SK-N-SH (cell line): ENCODE measurements at regions not wholly inside any gene's neighbourhood (a gene's known extent, or its start where the extent isn't known, plus 50 kb on each side); places are given as distances from the start of the nearest gene placed in this dataset.
A peak's percentile ranks its signal among the peaks of the same experiment; 100 is the strongest.

Source experiments
- CTCF ChIA-PET: fragments of 300-600, 350-600 bp; formaldehyde crosslinking; extraction: SDS; loops from one replicate; lab custom pipeline; 2021; lab: Yijun Ruan, JAX
- POLR2A ChIA-PET: fragments of 350-600 bp; sonication (Branson Sonifier 250); formaldehyde crosslinking; extraction: SDS; loops from one replicate; lab custom pipeline; 2020; ENCODE audit warnings: antibody characterized with exemption, inconsistent platforms; lab: Yijun Ruan, JAX
- DNase-seq: peaks from one replicate; pipeline ENCODE4 v3.0.0; 2012
- H2AFZ ChIP-seq: fragments of 200-600 bp; sonication (generic); 2 replicates; pipeline ENCODE4 v1.8.1; 2016; ENCODE audit warnings: antibody characterized with exemption, mild to moderate bottlenecking, low read depth
- H3F3A ChIP-seq: fragments of 200-600 bp; sonication (generic); replicated peaks from 2 replicates; pipeline ENCODE3; 2016; ENCODE audit warnings: antibody characterized with exemption, mild to moderate bottlenecking; ENCODE audit not compliant: insufficient read depth
- H3K27ac ChIP-seq, 2 experiments: fragments of 200-500 bp in 1 of 2; fragments of 200-600 bp in 1 of 2; sonication (Bioruptor generic) in 1 of 2; sonication (generic), shearing (Covaris generic) in 1 of 2; 2 replicates each; pipeline versions ENCODE4 v1.5.1 to v1.6.1; 2014 to 2016; ENCODE audit warnings: low read depth in 2 of 2, inconsistent platforms in 1 of 2, low read length in 1 of 2, mild to moderate bottlenecking in 1 of 2, mixed read lengths in 1 of 2
- H3K27me3 ChIP-seq: fragments of 200-600 bp; sonication (generic), shearing (Covaris generic); 2 replicates; pipeline ENCODE4 v1.6.1; 2016; ENCODE audit warnings: mixed run types; ENCODE audit not compliant: insufficient read depth
- H3K36me3 ChIP-seq, 2 experiments: fragments of 200-500 bp in 1 of 2; fragments of 200-600 bp in 1 of 2; sonication (Bioruptor generic) in 1 of 2; sonication (generic) in 1 of 2; replicated peaks in 1 of 2; 2 replicates each; pipeline versions ENCODE3 to v1.5.1; 2014 to 2016; ENCODE audit warnings: low read length in 1 of 2, mild to moderate bottlenecking in 1 of 2; ENCODE audit not compliant: insufficient read depth in 2 of 2, control insufficient read depth in 1 of 2
- H3K4me1 ChIP-seq, 2 experiments: fragments of 200-500 bp in 1 of 2; fragments of 200-600 bp in 1 of 2; sonication (Bioruptor generic) in 1 of 2; sonication (generic), shearing (Covaris generic) in 1 of 2; 2 replicates each; pipeline versions ENCODE4 v1.5.1 to v1.6.1; 2014 to 2016; ENCODE audit warnings: low read depth in 1 of 2, low read length in 1 of 2, mixed run types in 1 of 2; ENCODE audit not compliant: insufficient read depth in 2 of 2, control insufficient read depth in 1 of 2
- H3K4me2 ChIP-seq: fragments of 200-600 bp; sonication (generic), shearing (Covaris generic); 2 replicates; pipeline ENCODE4 v1.6.1; 2017; ENCODE audit warnings: mixed run types
- H3K4me3 ChIP-seq, 2 experiments: fragments of 200-500 bp in 1 of 2; fragments of 200-600 bp in 1 of 2; sonication (Bioruptor generic) in 1 of 2; sonication (generic), shearing (Covaris generic) in 1 of 2; 2 replicates each; pipeline versions ENCODE4 v1.5.1 to v1.8.1; 2014 to 2016; ENCODE audit warnings: low read depth in 2 of 2, inconsistent platforms in 1 of 2, low read length in 1 of 2, mild to moderate bottlenecking in 1 of 2, mixed read lengths in 1 of 2, moderate library complexity in 1 of 2
- H3K79me2 ChIP-seq: fragments of 200-600 bp; sonication (generic); 2 replicates; pipeline ENCODE4 v1.8.1; 2017; ENCODE audit warnings: mild to moderate bottlenecking; ENCODE audit not compliant: insufficient read depth
- H3K9ac ChIP-seq: fragments of 200-600 bp; sonication (generic); 2 replicates; pipeline ENCODE4 v1.6.1; 2017; ENCODE audit warnings: mixed run types
- H3K9me2 ChIP-seq: fragments of 200-600 bp; sonication (generic); 2 replicates; pipeline ENCODE4 v1.6.1; 2017; ENCODE audit warnings: mixed run types
- H3K9me3 ChIP-seq: fragments of 200-600 bp; sonication (generic); 2 replicates; pipeline ENCODE4 v1.6.1; 2017; ENCODE audit warnings: mixed run types, mild to moderate bottlenecking, moderate library complexity
- H4K20me1 ChIP-seq: fragments of 200-600 bp; sonication (generic); 2 replicates; pipeline ENCODE4 v1.6.1; 2017; ENCODE audit warnings: mild to moderate bottlenecking, mixed run types; ENCODE audit not compliant: insufficient read depth
- CHD2 ChIP-seq: fragments of 150-350 bp; IDR thresholded peaks from 2 replicates; pipeline ENCODE4 v1.6.1; 2018; ENCODE audit warnings: low read length; ENCODE audit not compliant: partially characterized antibody
- EZH2phosphoT487 ChIP-seq: fragments of 200-600 bp; sonication (generic); IDR thresholded peaks from 2 replicates; pipeline ENCODE4 v1.6.1; 2017; ENCODE audit warnings: low read depth, mixed run types, mild to moderate bottlenecking, antibody characterized with exemption, moderate library complexity, borderline replicate concordance
- FOSL2 ChIP-seq: IDR thresholded peaks from 2 replicates; pipeline ENCODE4 v1.4.0; 2012; ENCODE audit warnings: low read depth, mild to moderate bottlenecking, moderate library complexity, borderline replicate concordance
- FOXM1 ChIP-seq: IDR thresholded peaks from 2 replicates; pipeline ENCODE4 v1.4.0; 2012; ENCODE audit warnings: low read depth, mild to moderate bottlenecking
- JUND ChIP-seq: IDR thresholded peaks from 2 replicates; pipeline ENCODE4 v1.4.0; 2012
- NFIC ChIP-seq: IDR thresholded peaks from 2 replicates; pipeline ENCODE4 v1.4.0; 2012; ENCODE audit warnings: borderline replicate concordance
- NRF1 ChIP-seq: IDR thresholded peaks from 2 replicates; pipeline ENCODE4 v1.6.1; 2012; ENCODE audit warnings: low read depth, mild to moderate bottlenecking, low read length
- TEAD4 ChIP-seq: IDR thresholded peaks from 2 replicates; pipeline ENCODE4 v1.4.0; 2012; ENCODE audit warnings: mild to moderate bottlenecking, borderline replicate concordance; ENCODE audit not compliant: insufficient read depth
- WGBS: methylation state at CpG from one replicate; pipeline ENCODE4 v1.1.6; 2017; ENCODE audit warnings: low lambda C conversion rate; 5-methylcytosine and 5-hydroxymethylcytosine counted together
- TF ChIP-seq, protein P1 (sequence below): IDR thresholded peaks from 2 replicates; pipeline ENCODE4 v1.4.0; 2012; ENCODE audit warnings: low read depth, borderline replicate concordance
- TF ChIP-seq, protein P2 (sequence below): IDR thresholded peaks from 2 replicates; pipeline ENCODE4 v1.6.1; 2012; ENCODE audit warnings: mild to moderate bottlenecking, low read depth, low read length, moderate library complexity
- TF ChIP-seq, protein P3 (sequence below): fragments of 150-350 bp; IDR thresholded peaks from 2 replicates; pipeline ENCODE4 v1.6.1; 2017; ENCODE audit warnings: antibody characterized with exemption, low read length, low read depth, borderline replicate concordance
- TF ChIP-seq, protein P4 (sequence below): IDR thresholded peaks from 2 replicates; pipeline ENCODE4; 2012

DNA sequence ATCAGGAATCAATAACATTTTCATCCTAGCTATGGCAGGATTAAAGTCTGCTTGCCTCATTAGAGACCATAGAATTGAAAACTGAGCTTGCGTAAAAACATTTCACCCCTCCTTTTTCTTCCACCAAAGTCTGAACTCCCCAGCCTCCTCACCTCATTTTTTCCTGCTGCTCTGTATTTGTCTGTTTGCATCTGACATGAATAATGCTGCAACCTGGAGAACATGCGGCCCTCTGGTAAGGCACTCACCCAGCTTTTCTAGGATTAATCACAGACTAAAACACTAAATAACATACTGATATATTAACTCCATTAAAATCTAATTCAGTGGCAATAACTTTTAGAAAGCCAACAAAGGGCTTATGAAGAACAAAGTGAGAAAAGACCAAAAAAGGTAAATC lies 677.7 kb upstream of the NRSN1 start:
- Histone ChIP-seq H3F3A (no peaks in the 10 kb centered on the region), H4K20me1 (no peaks in the 10 kb centered on the region), H2AFZ (no peak overlapping the region), H3K4me1 (peaks cover 8 to 30% of the 10 kb centered on the region in 2 experiments; a peak in 3 of 4 replicates), H3K4me3 (no peak overlapping the region), H3K9me2 (no peaks in the 10 kb centered on the region), H3K79me2 (no peaks in the 10 kb centered on the region), H3K4me2 (no peak overlapping the region), H3K27ac (peak overlapping the region in 1 of 2 experiments; percentile 98; a peak in 2 of 4 replicates), H3K9me3 (no peaks in the 10 kb centered on the region), H3K27me3 (no peaks in the 10 kb centered on the region), H3K36me3 (no peaks in the 10 kb centered on the region), H3K9ac (no peak overlapping the region)
- ChIA-PET POLR2A (no interaction called here), CTCF (interaction anchor here (1.0 to 5.4 kb wide), 7 partner anchors 75 to 1121 kb away, joined by 5 to 59 read pairs (median 8); no protein-coding TSS in a partner anchor)
- WGBS: 93% methylated on average over 2 of the region's 2 CpGs
- no peak for TF ChIP-seq FOXM1
- TF ChIP-seq NRF1: no peak
- TF ChIP-seq TEAD4: no peak
- TF ChIP-seq, protein P1, sequence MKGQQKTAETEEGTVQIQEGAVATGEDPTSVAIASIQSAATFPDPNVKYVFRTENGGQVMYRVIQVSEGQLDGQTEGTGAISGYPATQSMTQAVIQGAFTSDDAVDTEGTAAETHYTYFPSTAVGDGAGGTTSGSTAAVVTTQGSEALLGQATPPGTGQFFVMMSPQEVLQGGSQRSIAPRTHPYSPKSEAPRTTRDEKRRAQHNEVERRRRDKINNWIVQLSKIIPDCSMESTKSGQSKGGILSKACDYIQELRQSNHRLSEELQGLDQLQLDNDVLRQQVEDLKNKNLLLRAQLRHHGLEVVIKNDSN: no peak
- TF ChIP-seq JUND: no peak
- no peak for TF ChIP-seq CHD2
- TF ChIP-seq, protein P2, sequence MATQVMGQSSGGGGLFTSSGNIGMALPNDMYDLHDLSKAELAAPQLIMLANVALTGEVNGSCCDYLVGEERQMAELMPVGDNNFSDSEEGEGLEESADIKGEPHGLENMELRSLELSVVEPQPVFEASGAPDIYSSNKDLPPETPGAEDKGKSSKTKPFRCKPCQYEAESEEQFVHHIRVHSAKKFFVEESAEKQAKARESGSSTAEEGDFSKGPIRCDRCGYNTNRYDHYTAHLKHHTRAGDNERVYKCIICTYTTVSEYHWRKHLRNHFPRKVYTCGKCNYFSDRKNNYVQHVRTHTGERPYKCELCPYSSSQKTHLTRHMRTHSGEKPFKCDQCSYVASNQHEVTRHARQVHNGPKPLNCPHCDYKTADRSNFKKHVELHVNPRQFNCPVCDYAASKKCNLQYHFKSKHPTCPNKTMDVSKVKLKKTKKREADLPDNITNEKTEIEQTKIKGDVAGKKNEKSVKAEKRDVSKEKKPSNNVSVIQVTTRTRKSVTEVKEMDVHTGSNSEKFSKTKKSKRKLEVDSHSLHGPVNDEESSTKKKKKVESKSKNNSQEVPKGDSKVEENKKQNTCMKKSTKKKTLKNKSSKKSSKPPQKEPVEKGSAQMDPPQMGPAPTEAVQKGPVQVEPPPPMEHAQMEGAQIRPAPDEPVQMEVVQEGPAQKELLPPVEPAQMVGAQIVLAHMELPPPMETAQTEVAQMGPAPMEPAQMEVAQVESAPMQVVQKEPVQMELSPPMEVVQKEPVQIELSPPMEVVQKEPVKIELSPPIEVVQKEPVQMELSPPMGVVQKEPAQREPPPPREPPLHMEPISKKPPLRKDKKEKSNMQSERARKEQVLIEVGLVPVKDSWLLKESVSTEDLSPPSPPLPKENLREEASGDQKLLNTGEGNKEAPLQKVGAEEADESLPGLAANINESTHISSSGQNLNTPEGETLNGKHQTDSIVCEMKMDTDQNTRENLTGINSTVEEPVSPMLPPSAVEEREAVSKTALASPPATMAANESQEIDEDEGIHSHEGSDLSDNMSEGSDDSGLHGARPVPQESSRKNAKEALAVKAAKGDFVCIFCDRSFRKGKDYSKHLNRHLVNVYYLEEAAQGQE: no peak
- no peak for TF ChIP-seq FOSL2
- no peak for DNase-seq

DNA sequence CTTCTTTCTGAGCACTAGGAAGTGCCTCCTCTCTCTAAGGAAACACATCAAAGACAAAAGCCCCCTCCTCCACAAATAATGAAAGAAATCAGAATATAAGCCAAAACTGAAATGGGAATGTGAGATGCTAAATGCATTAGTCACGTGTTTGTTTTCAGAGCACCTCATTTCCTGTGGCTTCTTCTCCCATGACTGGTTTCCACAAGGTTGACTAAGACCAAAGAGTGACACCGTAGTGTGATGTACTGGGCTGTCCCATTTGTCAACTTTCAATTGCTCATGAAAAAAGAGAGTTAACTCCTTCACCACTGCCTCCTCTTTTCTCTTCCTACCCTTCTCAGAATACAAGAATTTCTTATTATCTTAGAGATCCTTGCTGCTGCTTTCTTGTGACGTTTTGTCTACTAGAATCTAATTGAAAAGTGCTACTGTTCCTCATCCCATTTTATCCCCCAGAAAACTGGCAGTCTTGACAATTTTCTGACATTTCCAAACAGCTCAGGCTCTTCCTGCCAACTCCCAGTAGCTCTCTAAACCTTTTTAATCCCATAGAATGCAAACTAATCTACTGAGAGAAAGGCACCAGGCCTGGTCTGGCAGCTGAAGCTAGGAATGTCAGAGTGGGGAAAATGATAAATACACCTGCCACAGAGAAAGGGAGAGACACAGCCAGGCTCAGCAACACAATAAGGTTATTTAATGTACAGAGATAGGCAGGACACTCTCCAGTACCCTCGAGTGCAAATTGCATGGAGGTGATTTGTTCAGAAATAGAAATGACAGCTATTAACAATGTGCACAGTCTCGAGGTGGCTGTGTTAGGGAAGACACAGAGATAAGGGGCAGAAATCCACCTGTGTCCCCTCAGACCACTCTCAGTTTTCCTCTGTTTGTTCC lies 671.7 kb upstream of the NRSN1 start:
- POLR2A ChIA-PET: no interaction called here
- H3K27me3 ChIP-seq: no peaks in the 10 kb centered on the region
- no peak overlapping the region for H3K4me3 ChIP-seq
- TF ChIP-seq EZH2phosphoT487 (no peak), NFIC (no peak), FOSL2 (no peak), NRF1 (no peak)
- TF ChIP-seq, protein P3, sequence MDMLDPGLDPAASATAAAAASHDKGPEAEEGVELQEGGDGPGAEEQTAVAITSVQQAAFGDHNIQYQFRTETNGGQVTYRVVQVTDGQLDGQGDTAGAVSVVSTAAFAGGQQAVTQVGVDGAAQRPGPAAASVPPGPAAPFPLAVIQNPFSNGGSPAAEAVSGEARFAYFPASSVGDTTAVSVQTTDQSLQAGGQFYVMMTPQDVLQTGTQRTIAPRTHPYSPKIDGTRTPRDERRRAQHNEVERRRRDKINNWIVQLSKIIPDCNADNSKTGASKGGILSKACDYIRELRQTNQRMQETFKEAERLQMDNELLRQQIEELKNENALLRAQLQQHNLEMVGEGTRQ: no peak
- TF ChIP-seq, protein P4, sequence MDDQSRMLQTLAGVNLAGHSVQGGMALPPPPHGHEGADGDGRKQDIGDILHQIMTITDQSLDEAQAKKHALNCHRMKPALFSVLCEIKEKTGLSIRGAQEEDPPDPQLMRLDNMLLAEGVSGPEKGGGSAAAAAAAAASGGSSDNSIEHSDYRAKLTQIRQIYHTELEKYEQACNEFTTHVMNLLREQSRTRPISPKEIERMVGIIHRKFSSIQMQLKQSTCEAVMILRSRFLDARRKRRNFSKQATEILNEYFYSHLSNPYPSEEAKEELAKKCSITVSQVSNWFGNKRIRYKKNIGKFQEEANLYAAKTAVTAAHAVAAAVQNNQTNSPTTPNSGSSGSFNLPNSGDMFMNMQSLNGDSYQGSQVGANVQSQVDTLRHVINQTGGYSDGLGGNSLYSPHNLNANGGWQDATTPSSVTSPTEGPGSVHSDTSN: no peak
- TF ChIP-seq, all 33 proteins: peak for 0
- H3K9me2 ChIP-seq: no peaks in the 10 kb centered on the region
- no peak overlapping the region for H3K4me2 ChIP-seq
- H3K27ac ChIP-seq: peak overlapping the region in 1 of 2 experiments; percentile 61; a peak in 1 of 4 replicates
- no peaks in the 10 kb centered on the region for H3K9me3 ChIP-seq
- WGBS: 31% methylated on average over 5 of the region's 5 CpGs
- no peak overlapping the region for H3K9ac ChIP-seq
- H2AFZ ChIP-seq: no peak overlapping the region; the same call in 1 of the 2 replicates
- H4K20me1 ChIP-seq: no peaks in the 10 kb centered on the region
- H3K79me2 ChIP-seq: no peaks in the 10 kb centered on the region
- no peaks in the 10 kb centered on the region for H3F3A ChIP-seq
- no peaks in the 10 kb centered on the region for H3K36me3 ChIP-seq
- peaks cover 0 to 3% of the 10 kb centered on the region in 2 experiments; a peak in 2 of 4 replicates for H3K4me1 ChIP-seq
- CTCF ChIA-PET: interaction anchor here (0.6 to 1.3 kb wide), 4 partner anchors 8 to 205 kb away, joined by 3 read pairs; no protein-coding TSS in a partner anchor
- DNase-seq: no peak
